IMR-90 (cell line): ENCODE measurements at regions not wholly inside any gene's neighbourhood (a gene's known extent, or its start where the extent isn't known, plus 50 kb on each side); places are given as distances from the start of the nearest gene placed in this dataset.

Experiments used
- ATAC-seq: fragments of 200-7000 bp; cut with Tn5 transposase; 2 replicates; pipeline ENCODE4 v1.9.1; 2020; ENCODE audit warnings: low read depth, mild to moderate bottlenecking, moderate library complexity
- BruUV-seq: library from RNA; stranded (reverse); fragments of 400-500 nt; replicated peaks from 2 replicates; lab custom pipeline; 2021; lab: Mats Ljungman, UMichigan
- CTCF ChIA-PET: fragments of 300-600 bp; formaldehyde crosslinking; extraction: SDS; loops from one replicate; lab custom pipeline; 2021; ENCODE audit warnings: antibody characterized with exemption; lab: Yijun Ruan, JAX
- POLR2A ChIA-PET: fragments of 300-600 bp; sonication (Branson Sonifier 250); formaldehyde crosslinking; loops from one replicate; lab custom pipeline; 2022; ENCODE audit warnings: antibody characterized with exemption; ENCODE audit not compliant: unreplicated experiment; lab: Charles Lee
- DNase-seq: peaks from one replicate; pipeline ENCODE4 v3.0.0; 2013
- H2AFZ ChIP-seq: replicated peaks from 2 replicates; pipeline ENCODE3; 2013; ENCODE audit warnings: low read length, mild to moderate bottlenecking; ENCODE audit not compliant: poor library complexity
- H2AK5ac ChIP-seq: 2 replicates; pipeline ENCODE4 v1.6.1; 2013; ENCODE audit warnings: low read depth, low read length, inconsistent platforms
- H2AK9ac ChIP-seq: replicated peaks from 2 replicates; pipeline ENCODE3; 2013; ENCODE audit warnings: mild to moderate bottlenecking, low read depth, low read length, moderate library complexity; ENCODE audit not compliant: poor library complexity
- H2BK120ac ChIP-seq: 2 replicates; pipeline ENCODE4 v1.6.1; 2013; ENCODE audit warnings: low read depth, low read length, inconsistent platforms
- H2BK15ac ChIP-seq: 3 replicates; pipeline ENCODE4 v1.6.1; 2013; ENCODE audit warnings: low read depth, low read length, inconsistent platforms
- H2BK20ac ChIP-seq: 2 replicates; pipeline ENCODE4 v1.6.1; 2013; ENCODE audit warnings: low read depth, mild to moderate bottlenecking, inconsistent platforms, low read length, moderate library complexity
- H2BK5ac ChIP-seq: 2 replicates; pipeline ENCODE4 v1.6.1; 2013; ENCODE audit warnings: mild to moderate bottlenecking, low read depth, low read length, inconsistent platforms; ENCODE audit not compliant: poor library complexity, severe bottlenecking
- H3K14ac ChIP-seq: replicated peaks from 2 replicates; pipeline ENCODE4 v1.6.1; 2013; ENCODE audit warnings: low read depth, low read length, inconsistent platforms
- H3K18ac ChIP-seq: 2 replicates; pipeline ENCODE4 v1.6.1; 2013; ENCODE audit warnings: low read depth, low read length, control low read depth
- H3K23ac ChIP-seq: 2 replicates; pipeline ENCODE4 v1.6.1; 2013; ENCODE audit warnings: low read depth, low read length, inconsistent platforms
- H3K27ac ChIP-seq: 2 replicates; pipeline ENCODE4 v1.5.1; 2013; ENCODE audit warnings: mild to moderate bottlenecking, control low read depth, low read length; ENCODE audit not compliant: insufficient read depth
- H3K27me3 ChIP-seq: 2 replicates; pipeline ENCODE4 v1.6.1; 2013; ENCODE audit warnings: low read length; ENCODE audit not compliant: control insufficient read depth, insufficient read depth
- H3K36me3 ChIP-seq: 2 replicates; pipeline ENCODE4 v1.6.1; 2013; ENCODE audit warnings: low read length, mixed read lengths; ENCODE audit not compliant: control insufficient read depth, insufficient read depth
- H3K4ac ChIP-seq: 2 replicates; pipeline ENCODE4 v1.6.1; 2013; ENCODE audit warnings: low read depth, low read length, inconsistent platforms
- H3K4me1 ChIP-seq: 2 replicates; pipeline ENCODE4 v1.6.1; 2013; ENCODE audit warnings: low read length, mixed read lengths; ENCODE audit not compliant: control insufficient read depth, insufficient read depth
- H3K4me2 ChIP-seq: 2 replicates; pipeline ENCODE4 v1.6.1; 2013; ENCODE audit warnings: low read depth, mild to moderate bottlenecking, control low read depth, low read length, moderate library complexity
- H3K4me3 ChIP-seq: 2 replicates; pipeline ENCODE4 v1.5.1; 2013; ENCODE audit warnings: low read depth, mild to moderate bottlenecking, control low read depth, low read length, moderate library complexity; ENCODE audit not compliant: insufficient read depth
- H3K56ac ChIP-seq: 2 replicates; pipeline ENCODE4 v1.6.1; 2013; ENCODE audit warnings: low read length, inconsistent platforms; ENCODE audit not compliant: insufficient read depth; ENCODE audit errors: extremely low read depth
- H3K79me1 ChIP-seq, 2 experiments: 2 replicates each; pipeline ENCODE4 v1.6.1; 2013; ENCODE audit warnings: low read length in 2 of 2, inconsistent platforms in 1 of 2, low read depth in 1 of 2
- H3K9ac ChIP-seq: 2 replicates; pipeline ENCODE4 v1.6.1; 2013; ENCODE audit warnings: low read depth, low read length, control low read depth
- H3K9me1 ChIP-seq: 2 replicates; pipeline ENCODE4 v1.6.1; 2013; ENCODE audit warnings: low read length, inconsistent platforms; ENCODE audit not compliant: insufficient read depth
- H3K9me3 ChIP-seq: 2 replicates; pipeline ENCODE4 v1.6.1; 2013; ENCODE audit warnings: low read length; ENCODE audit not compliant: control insufficient read depth, insufficient read depth
- H4K20me1 ChIP-seq: 2 replicates; pipeline ENCODE4 v1.6.1; 2013; ENCODE audit warnings: low read length, inconsistent platforms; ENCODE audit not compliant: insufficient read depth
- H4K5ac ChIP-seq: 2 replicates; pipeline ENCODE4 v1.6.1; 2013; ENCODE audit warnings: mild to moderate bottlenecking, low read depth, low read length, control low read depth
- H4K8ac ChIP-seq, 2 experiments: 2 replicates each; pipeline ENCODE4 v1.6.1; 2013; ENCODE audit warnings: low read depth in 2 of 2, low read length in 2 of 2, control low read depth in 1 of 2, inconsistent platforms in 1 of 2
- H4K91ac ChIP-seq: 2 replicates; pipeline ENCODE4 v1.6.1; 2013; ENCODE audit warnings: low read depth, low read length, inconsistent platforms; ENCODE audit not compliant: insufficient read depth
- BHLHE40 ChIP-seq: fragments of 150-350 bp; IDR thresholded peaks from 2 replicates; pipeline ENCODE4 v1.6.1; 2016; ENCODE audit warnings: mild to moderate bottlenecking, low read depth, low read length
- FOS ChIP-seq: fragments of 150-350 bp; IDR thresholded peaks from 2 replicates; pipeline ENCODE4 v1.6.1; 2016; ENCODE audit warnings: low read depth, low read length
- MAZ ChIP-seq: IDR thresholded peaks from 2 replicates; pipeline ENCODE4 v1.6.1; 2012; ENCODE audit warnings: low read depth, mild to moderate bottlenecking, low read length, improper control_type of control experiment, moderate library complexity, borderline replicate concordance
- RAD21 ChIP-seq: IDR thresholded peaks from 2 replicates; pipeline ENCODE4 v1.6.1; 2012; ENCODE audit warnings: low read length, improper control_type of control experiment
- RFX5 ChIP-seq: IDR thresholded peaks from 2 replicates; pipeline ENCODE4 v1.8.0; 2012; ENCODE audit warnings: low read depth, mild to moderate bottlenecking, low read length, moderate library complexity
- SMC3 ChIP-seq: fragments of 150-350 bp; IDR thresholded peaks from 2 replicates; pipeline ENCODE4 v1.6.1; 2016; ENCODE audit warnings: low read depth, mild to moderate bottlenecking, antibody characterized with exemption, low read length, moderate library complexity
- dilution Hi-C: fragments of 300-500 bp; cut with HindIII; formaldehyde crosslinking; loops from one replicate; pipeline ENCODE4 v1.14.3; 2018; ENCODE audit warnings: low sequenced_read_pairs; ENCODE audit not compliant: unreplicated experiment
- in situ Hi-C: fragments of 300-500 bp; cut with MboI; formaldehyde crosslinking; loops from 3 replicates; pipeline ENCODE4 v1.14.3; 2019; ENCODE audit warnings: low sequenced_read_pairs, inconsistent platforms, mixed read lengths
- intact Hi-C: fragments of 100-400 bp; cut with micrococcal nuclease; formaldehyde crosslinking; loops from 2 replicates; pipeline ENCODE4 v1.10.0; 2022

DNA sequence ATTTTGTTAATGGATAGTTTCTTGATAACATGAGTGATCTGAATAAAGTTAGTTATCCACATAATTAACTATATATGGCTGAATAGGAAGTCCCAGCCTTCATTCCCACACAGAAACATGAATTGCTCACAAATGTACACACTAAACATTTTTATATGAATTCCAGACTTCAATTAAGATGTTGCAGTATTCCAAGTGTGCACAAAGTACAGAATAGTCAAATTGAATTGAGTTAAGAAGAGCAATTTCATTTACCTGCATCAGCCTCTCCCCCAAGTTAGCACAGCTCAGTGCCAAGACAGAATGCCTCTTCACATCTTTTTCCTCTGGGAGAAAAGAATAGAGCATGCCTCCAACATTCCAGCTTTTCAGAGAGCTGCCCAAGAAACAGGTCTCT, 207.0 kb upstream of the SAMSN1 start:
- H3K9me3 ChIP-seq = no peaks in the 10 kb centered on the region
- no peak overlapping the region for H3K4me2 ChIP-seq
- no peak overlapping the region for H2BK15ac ChIP-seq
- H3K36me3 ChIP-seq = no peaks in the 10 kb centered on the region
- H3K79me1 ChIP-seq = no peaks in the 10 kb centered on the region
- H3K9me1 ChIP-seq = no peaks in the 10 kb centered on the region
- no peak for DNase-seq
- intact Hi-C loops = no loop called here
- no peaks in the 10 kb centered on the region for H4K20me1 ChIP-seq
- H2AK9ac ChIP-seq = no peak overlapping the region
- no peak overlapping the region for H2BK5ac ChIP-seq
- H3K56ac ChIP-seq = no peak overlapping the region
- dilution Hi-C loops = no loop called here
- H2AK5ac ChIP-seq = no peak overlapping the region
- H3K4me1 ChIP-seq = no peaks in the 10 kb centered on the region
- no peak overlapping the region for H3K23ac ChIP-seq
- BruUV-seq = no TSS peak
- no peak overlapping the region for H3K27ac ChIP-seq
- no peak overlapping the region for H4K5ac ChIP-seq
- no peak overlapping the region for H3K4ac ChIP-seq
- in situ Hi-C loops = no loop called here
- no peak overlapping the region for H3K18ac ChIP-seq
- H3K27me3 ChIP-seq = no peaks in the 10 kb centered on the region
- H4K91ac ChIP-seq = no peak overlapping the region
- no peak overlapping the region for H4K8ac ChIP-seq
- ATAC-seq = no peak
- H2BK120ac ChIP-seq = no peak overlapping the region
- no peak overlapping the region for H3K14ac ChIP-seq
- H2AFZ ChIP-seq = no peak overlapping the region
- ChIA-PET POLR2A (no interaction called here), CTCF (no interaction called here)
- no peak overlapping the region for H3K4me3 ChIP-seq
- H3K9ac ChIP-seq = no peak overlapping the region
- TF ChIP-seq BHLHE40 (no peak), MAZ (no peak), FOS (no peak), RFX5 (no peak), SMC3 (no peak), RAD21 (no peak)
- H2BK20ac ChIP-seq = no peak overlapping the region
